ENCODE measurements at regions not wholly inside any gene's neighbourhood (a gene's known extent, or its start where the extent isn't known, plus 50 kb on each side); places are given as distances from the start of the nearest gene placed in this dataset.

DNA sequence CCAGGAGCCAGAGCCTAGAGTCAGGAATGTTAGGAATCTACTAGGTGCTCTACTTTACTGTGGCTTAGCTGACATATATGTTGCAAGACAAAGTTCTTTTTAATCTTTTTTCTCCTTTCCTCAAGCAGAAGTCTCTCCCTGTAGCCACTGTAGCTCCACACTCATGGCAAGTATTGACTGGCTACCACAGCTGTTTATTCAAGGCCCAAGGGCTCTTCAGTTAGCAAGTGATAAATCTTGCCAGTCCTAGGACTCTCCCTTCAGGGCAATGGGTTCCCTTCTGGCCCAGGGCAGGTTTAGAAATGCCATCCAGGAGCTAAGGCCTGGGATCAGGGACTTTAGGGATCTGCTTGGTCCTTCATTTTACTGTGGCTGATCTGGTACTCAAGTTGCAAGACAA is 82.0 kb upstream of the TNFRSF21 start:
- TF ChIP-seq, protein P1, sequence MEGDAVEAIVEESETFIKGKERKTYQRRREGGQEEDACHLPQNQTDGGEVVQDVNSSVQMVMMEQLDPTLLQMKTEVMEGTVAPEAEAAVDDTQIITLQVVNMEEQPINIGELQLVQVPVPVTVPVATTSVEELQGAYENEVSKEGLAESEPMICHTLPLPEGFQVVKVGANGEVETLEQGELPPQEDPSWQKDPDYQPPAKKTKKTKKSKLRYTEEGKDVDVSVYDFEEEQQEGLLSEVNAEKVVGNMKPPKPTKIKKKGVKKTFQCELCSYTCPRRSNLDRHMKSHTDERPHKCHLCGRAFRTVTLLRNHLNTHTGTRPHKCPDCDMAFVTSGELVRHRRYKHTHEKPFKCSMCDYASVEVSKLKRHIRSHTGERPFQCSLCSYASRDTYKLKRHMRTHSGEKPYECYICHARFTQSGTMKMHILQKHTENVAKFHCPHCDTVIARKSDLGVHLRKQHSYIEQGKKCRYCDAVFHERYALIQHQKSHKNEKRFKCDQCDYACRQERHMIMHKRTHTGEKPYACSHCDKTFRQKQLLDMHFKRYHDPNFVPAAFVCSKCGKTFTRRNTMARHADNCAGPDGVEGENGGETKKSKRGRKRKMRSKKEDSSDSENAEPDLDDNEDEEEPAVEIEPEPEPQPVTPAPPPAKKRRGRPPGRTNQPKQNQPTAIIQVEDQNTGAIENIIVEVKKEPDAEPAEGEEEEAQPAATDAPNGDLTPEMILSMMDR (IDR thresholded peaks at IDR 0.05), result no peak
- DNase-seq (ENCODE audit: low spot score) (no peak), ATAC-seq (ENCODE audit: low FRiP score) (no peak)

DNA sequence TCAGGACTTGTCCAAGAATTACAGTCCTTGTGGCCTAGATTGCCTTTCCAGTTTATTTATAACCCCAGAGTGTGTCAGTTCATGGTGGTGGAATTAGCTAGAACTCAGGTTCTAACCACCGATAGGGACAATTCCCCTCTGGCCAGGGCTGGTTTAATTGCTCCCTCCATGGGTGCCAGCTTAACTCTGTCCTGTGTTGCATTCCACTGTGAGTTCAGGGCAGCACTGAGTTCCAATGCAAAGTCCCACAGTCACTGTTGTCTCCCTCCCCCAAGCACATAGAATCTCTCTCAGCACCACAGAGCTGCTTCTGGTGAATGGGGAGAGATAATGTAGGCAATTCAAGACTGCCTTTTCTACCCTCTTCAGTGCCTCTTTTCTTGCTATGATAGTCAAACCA is 82.5 kb upstream of the TNFRSF21 start:
- DNase-seq (ENCODE audit: low spot score) (no peak), ATAC-seq (ENCODE audit: low FRiP score) (no peak)
- TF ChIP-seq, protein P1 (IDR thresholded peaks at IDR 0.05), result no peak

DNA sequence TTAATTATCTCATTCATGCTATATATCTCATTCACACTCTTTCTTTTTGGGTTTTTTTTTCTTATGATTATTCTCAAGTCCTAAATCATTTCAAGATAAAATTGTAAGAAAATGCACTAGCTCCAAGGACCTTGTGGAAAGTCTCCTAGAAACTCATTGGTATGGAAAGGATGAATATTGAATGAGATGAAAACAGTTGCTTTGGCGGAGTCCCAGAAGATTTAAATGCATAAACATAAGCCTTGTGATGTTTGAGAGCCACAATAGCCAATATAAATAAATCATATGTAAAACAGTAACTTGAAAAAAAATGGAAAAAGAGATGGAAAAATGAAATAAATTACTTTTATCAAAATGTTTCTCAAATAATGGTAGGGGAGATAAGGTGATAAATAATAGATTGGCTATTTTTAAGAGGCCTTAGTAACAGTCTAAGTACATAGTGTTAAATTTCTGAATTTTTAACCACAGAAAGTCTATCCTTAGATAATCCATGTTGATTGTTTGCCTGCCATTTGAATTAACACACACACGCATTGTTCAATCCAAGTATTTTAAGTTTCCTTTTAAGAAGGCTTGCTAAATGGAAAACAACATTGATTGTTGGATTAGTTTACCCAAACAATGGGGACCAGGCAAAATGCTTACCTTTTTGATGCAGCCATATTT is 81.1 kb upstream of the CD2AP start:
- no peak for DNase-seq (ENCODE audit: low spot score)
- no peak for ATAC-seq (ENCODE audit: low FRiP score)
- TF ChIP-seq, protein P1 (IDR thresholded peaks at IDR 0.05), result no peak

DNA sequence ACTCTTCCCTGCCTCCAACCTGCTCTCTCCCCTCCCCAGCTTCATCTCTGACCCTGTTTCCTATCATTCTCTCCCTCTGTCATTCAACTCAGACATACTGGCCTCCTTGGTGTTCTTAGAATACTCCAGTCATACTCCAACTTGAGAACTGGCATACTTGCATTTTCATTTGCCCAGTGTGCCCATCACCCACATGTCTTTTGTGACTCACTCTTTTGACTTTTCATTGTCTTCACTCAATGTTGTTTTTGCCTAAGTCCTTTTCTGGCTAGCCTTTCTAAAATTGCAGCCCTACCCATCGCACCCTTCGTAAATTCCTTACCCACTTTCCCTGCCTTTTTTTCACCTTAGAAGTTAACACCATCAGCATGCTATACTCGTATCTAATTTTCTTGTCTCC is 77.0 kb upstream of the CD2AP start:
- no peak for DNase-seq (ENCODE audit: low spot score)
- ATAC-seq (ENCODE audit: low FRiP score), result no peak
- TF ChIP-seq, protein P1 (IDR thresholded peaks at IDR 0.05), result no peak

DNA sequence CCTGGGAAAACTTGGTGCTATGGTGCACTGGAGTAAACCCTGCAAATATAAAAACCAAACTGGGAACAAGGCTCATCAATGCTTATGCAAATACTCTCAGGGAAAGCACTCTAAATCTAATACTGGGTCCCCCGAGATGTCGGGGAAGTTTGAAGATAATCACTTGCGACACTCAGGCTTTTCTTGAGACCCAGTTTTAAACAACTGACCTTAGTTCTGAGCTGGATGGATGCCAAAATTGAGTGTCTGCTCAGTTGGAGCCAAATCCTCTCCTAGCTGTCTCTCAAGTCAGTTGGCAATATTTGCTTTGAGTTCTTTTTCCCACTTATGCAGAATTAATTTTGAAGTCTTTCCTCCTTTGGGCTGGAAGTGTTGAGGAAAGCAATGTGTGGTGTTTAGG is 75.5 kb upstream of the CD2AP start:
- DNase-seq (ENCODE audit: low spot score) (no peak), ATAC-seq (ENCODE audit: low FRiP score) (no peak)
- TF ChIP-seq, protein P1 (IDR thresholded peaks at IDR 0.05), result no peak

DNA sequence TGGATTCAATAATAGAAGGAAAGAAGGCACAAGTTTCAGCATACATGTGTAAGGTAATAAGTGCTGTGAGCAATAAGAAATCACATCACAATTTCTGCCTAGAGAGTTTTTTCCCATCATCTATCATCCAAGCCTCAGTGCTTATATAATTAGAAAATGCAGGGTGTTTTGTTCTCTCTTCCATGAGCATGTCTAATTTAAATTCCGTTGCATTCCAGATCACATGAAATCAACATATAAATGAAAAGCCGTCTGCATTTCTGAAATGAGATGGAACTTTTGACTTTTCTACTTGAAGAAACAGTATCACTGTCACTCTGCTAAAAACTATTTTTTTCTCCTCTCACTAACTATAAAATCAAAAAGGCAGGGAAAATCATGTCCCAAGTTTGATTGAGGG is 74.5 kb upstream of the CD2AP start:
- ATAC-seq (ENCODE audit: low FRiP score) (no peak), DNase-seq (ENCODE audit: low spot score) (no peak)
- TF ChIP-seq, protein P1 (IDR thresholded peaks at IDR 0.05), result no peak

DNA sequence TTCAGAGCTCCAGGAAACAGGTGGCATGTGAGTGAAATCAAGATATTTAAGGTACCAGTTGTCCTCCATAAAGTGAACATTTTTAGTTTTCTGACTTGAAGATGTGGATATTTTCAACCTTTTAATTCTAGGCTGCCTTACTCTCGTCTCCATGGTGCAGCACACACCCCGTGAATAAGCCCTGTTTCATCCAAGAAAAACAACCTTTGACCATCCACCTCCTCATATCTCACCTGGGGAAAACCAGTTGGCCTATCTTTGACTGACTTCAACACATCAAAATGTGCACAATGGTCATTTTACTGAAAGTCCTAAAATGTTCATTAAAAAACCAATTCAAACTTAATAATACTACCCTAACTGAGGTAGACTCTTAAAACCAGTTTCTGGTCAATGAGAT is 73.8 kb upstream of the CD2AP start:
- ATAC-seq (ENCODE audit: low FRiP score) (no peak), DNase-seq (ENCODE audit: low spot score) (no peak)
- TF ChIP-seq, protein P1 (IDR thresholded peaks at IDR 0.05), result no peak

Measured in omental fat pad (tissue), 3 donors.